GM19397 (cell line): ENCODE measurements at regions not wholly inside any gene's neighbourhood (a gene's known extent, or its start where the extent isn't known, plus 50 kb on each side); places are given as distances from the start of the nearest gene placed in this dataset.
"Not testable (repeated sequence)": the region's sequence is repeated elsewhere in the genome, so short reads cannot be mapped to it uniquely, and the experiment has no call there.

Experiments
- ATAC-seq: cut with Tn5 transposase; IDR thresholded peaks from one replicate; pipeline ENCODE4 v1.9.1; 2021; ENCODE audit warnings: mild to moderate bottlenecking, moderate library complexity; ENCODE audit not compliant: unreplicated experiment

- no peak for ATAC-seq
Observed at GRCh38 chr1:101532377-101532776, 295.6 kb downstream of the S1PR1 start.

- ATAC-seq = no peak
Observed at GRCh38 chr1:101540161-101540560, 303.3 kb downstream of the S1PR1 start.

GRCh38 chr1:101546885-101547284, 310.1 kb downstream of the S1PR1 start:
- ATAC-seq = no peak

GRCh38 chr1:101547357-101547756, 310.5 kb downstream of the S1PR1 start:
- no peak for ATAC-seq

GRCh38 chr1:101548376-101548775, 311.6 kb downstream of the S1PR1 start:
- no peak for ATAC-seq

GRCh38 chr1:101550581-101550980, 313.8 kb downstream of the S1PR1 start:
- ATAC-seq = no peak

GRCh38 chr1:101566883-101567538, 330.2 kb downstream of the S1PR1 start:
- no peak for ATAC-seq

GRCh38 chr1:101567582-101568189, 330.9 kb downstream of the S1PR1 start:
- peak; percentile 93 for ATAC-seq

- no peak for ATAC-seq
Observed at GRCh38 chr1:101587741-101588140, 350.9 kb downstream of the S1PR1 start.

GRCh38 chr1:101588677-101589076, 351.9 kb downstream of the S1PR1 start:
- no peak for ATAC-seq

GRCh38 chr1:101592845-101593244, 356.0 kb downstream of the S1PR1 start:
- no peak for ATAC-seq

GRCh38 chr1:101595881-101596374, 359.1 kb downstream of the S1PR1 start:
- ATAC-seq = no peak

- ATAC-seq = not testable (repeated sequence)
Observed at GRCh38 chr1:101600615-101601014, 363.8 kb downstream of the S1PR1 start.

GRCh38 chr1:101603726-101604125, 366.9 kb downstream of the S1PR1 start:
- ATAC-seq = no peak

GRCh38 chr1:101605878-101606277, 369.1 kb downstream of the S1PR1 start:
- ATAC-seq = no peak

GRCh38 chr1:101613546-101613945, 376.7 kb downstream of the S1PR1 start:
- no peak for ATAC-seq

GRCh38 chr1:101618900-101619299, 377.8 kb downstream of the OLFM3 start:
- no peak for ATAC-seq

- no peak for ATAC-seq
Observed at GRCh38 chr1:101632548-101633272, 364.0 kb downstream of the OLFM3 start.

GRCh38 chr1:101645810-101646209, 350.9 kb downstream of the OLFM3 start:
- no peak for ATAC-seq

GRCh38 chr1:101652484-101652883, 344.2 kb downstream of the OLFM3 start:
- no peak for ATAC-seq

- ATAC-seq = no peak
Observed at GRCh38 chr1:101653482-101653946, 343.2 kb downstream of the OLFM3 start.

GRCh38 chr1:101664726-101665125, 332.0 kb downstream of the OLFM3 start:
- no peak for ATAC-seq
